ENCODE measurements at regions not wholly inside any gene's neighbourhood (a gene's known extent, or its start where the extent isn't known, plus 50 kb on each side); places are given as distances from the start of the nearest gene placed in this dataset.

DNA sequence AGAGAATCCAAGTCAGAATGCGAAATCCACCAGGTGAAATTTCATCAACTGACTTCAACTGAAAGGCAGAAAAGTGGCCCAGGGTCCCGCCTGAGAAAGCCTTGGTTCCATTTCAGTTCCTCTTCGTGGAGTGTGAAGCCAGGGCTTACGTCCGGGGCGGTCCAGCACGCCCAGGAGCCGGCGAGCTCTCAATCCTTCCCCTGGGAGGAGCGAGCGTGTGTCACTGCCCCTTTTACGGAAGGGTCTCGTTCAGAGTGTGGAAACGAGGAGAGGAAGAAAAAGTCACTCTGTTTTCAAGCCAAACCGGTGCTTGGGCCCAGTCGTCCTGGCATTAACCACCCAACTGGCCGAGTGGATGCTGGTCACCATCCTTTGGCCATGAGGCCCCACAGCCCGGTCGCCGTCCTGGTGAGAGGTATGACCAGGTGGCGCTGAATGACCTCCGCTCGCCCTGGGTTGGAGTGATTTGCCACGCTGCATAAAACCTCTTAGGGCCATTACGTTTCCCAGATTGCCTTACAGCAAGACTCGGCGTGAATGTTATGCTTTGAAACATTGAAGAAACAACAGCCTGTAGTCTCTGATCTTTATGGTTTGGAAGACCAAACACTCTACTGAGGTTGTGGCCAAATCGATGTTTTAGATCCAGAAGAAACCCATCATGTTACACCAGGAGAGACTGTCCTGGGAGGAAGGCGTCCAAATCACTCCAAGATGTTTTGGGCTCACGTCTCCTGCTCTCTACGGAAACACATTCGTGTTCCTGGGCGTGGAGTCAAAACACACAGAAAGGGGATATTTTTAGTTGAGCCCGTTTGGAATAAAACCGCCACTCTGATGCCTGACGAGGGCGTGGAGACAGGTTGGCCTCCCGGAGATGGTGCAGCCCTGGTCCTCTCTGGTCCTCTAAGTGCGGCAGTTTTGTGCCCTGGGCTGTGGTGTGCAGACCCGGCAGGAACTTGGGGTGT lies 93.6 kb upstream of the ACTRT2 start:
- H3K27me3 ChIP-seq (ENCODE audit: insufficient read depth in 3 of 3, low read length in 2 of 3), result peaks cover 0 to 48% (median 15%) of the 10 kb centered on the region in 3 donors
- ATAC-seq, result no peak
- no peak for DNase-seq
- H3K36me3 ChIP-seq (ENCODE audit: insufficient read depth in 1 of 2, low read depth in 1 of 2), result no peaks in the 10 kb centered on the region
- 45 to 53% (median 46%) methylated on average over 40 of the region's 40 CpGs for WGBS, 3 donors
- TF ChIP-seq, protein P1, sequence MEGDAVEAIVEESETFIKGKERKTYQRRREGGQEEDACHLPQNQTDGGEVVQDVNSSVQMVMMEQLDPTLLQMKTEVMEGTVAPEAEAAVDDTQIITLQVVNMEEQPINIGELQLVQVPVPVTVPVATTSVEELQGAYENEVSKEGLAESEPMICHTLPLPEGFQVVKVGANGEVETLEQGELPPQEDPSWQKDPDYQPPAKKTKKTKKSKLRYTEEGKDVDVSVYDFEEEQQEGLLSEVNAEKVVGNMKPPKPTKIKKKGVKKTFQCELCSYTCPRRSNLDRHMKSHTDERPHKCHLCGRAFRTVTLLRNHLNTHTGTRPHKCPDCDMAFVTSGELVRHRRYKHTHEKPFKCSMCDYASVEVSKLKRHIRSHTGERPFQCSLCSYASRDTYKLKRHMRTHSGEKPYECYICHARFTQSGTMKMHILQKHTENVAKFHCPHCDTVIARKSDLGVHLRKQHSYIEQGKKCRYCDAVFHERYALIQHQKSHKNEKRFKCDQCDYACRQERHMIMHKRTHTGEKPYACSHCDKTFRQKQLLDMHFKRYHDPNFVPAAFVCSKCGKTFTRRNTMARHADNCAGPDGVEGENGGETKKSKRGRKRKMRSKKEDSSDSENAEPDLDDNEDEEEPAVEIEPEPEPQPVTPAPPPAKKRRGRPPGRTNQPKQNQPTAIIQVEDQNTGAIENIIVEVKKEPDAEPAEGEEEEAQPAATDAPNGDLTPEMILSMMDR (IDR thresholded peaks at IDR 0.05), result no peak
- no peaks in the 10 kb centered on the region for H3K9me3 ChIP-seq
- no peak overlapping the region for H3K27ac ChIP-seq
- H3K4me3 ChIP-seq, result no peak overlapping the region
- intact Hi-C loops (cut with DNase I), result no loop called here
- no peaks in the 10 kb centered on the region for H3K4me1 ChIP-seq

DNA sequence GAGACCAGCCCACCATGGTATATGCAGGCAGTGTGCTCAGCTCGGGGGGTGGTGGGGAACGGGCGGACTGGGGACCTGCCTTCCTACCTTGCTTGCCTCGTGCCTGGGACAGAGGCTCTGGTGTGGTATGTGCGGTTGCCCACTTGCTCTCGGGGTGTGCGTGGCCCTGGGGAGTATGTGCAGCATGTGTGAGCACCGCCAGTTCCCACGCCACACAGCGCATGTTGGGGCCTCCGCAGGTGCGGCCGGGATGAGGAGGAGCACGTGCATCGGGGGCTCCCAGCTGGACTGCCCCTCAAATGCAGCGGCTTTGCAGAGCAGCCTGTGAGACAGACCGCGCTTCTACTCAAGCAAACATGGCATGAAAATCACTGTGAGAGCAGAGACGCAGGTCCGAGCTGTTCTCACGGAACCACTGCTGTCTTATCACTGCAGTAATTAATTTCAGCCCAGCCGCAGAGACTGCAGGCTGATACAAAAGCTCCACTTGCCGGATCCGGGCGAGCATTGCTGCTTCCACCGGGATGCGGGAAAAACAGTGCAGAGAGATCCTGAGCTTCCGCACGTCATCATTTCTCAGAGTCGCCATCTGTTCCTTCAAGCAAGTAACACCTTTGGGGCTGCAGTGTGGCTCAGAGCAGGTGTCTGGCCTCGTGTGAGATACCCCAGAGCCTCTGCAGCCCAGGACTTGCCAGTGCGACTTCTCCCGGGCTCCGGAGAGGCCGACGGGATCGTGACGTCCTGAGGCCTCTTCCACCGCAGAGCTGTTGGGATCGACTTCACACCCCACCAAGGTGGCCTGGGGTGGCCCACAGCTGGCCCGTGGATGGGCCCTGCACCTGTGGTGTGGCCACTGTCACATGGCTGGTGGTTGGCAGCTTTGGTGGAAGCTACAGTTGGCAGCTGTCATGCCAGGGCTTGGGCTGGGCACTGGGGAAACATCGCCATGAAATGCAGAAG lies 92.6 kb upstream of the ACTRT2 start:
- Histone ChIP-seq H3K27ac (no peak overlapping the region), H3K9me3 (no peaks in the 10 kb centered on the region), H3K4me3 (no peak overlapping the region), H3K4me1 (no peaks in the 10 kb centered on the region), H3K36me3 (ENCODE audit: insufficient read depth in 1 of 2, low read depth in 1 of 2) (no peaks in the 10 kb centered on the region), H3K27me3 (ENCODE audit: insufficient read depth in 3 of 3, low read length in 2 of 3) (peaks cover 0 to 47% (median 15%) of the 10 kb centered on the region in 3 donors)
- 26 to 32% (median 31%) methylated on average over 42 of the region's 42 CpGs for WGBS, 3 donors
- no peak for DNase-seq
- TF ChIP-seq, protein P1 (IDR thresholded peaks at IDR 0.05), result no peak
- no peak for ATAC-seq
- intact Hi-C loops (cut with DNase I), result no loop called here

DNA sequence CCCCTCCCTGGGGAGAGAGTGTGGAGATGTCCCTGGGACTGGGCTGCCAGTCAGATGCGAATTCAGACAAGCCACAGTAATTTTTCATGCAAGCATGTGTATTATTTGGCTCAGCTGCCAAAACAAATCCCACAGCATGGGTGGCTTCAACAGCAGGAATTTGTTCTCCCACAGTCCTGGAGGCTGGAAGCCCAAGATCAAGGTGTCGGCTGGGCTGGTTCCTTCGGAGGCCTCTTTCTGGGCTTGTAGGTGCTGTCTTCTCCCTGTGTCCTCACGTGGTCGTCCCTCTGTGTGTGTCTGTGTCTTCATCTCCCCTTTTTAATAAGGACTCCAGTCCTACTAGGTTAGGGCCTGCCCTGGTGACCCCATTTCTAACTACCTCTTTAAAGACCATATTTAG lies 91.9 kb upstream of the ACTRT2 start:
- no peak overlapping the region for H3K4me3 ChIP-seq
- no peaks in the 10 kb centered on the region for H3K4me1 ChIP-seq
- intact Hi-C loops (cut with DNase I), result no loop called here
- peaks cover 0 to 54% (median 15%) of the 10 kb centered on the region in 3 donors for H3K27me3 ChIP-seq (ENCODE audit: insufficient read depth in 3 of 3, low read length in 2 of 3)
- ATAC-seq (no peak), DNase-seq (no peak)
- no peak overlapping the region for H3K27ac ChIP-seq
- TF ChIP-seq, protein P1 (IDR thresholded peaks at IDR 0.05), result no peak
- H3K9me3 ChIP-seq, result no peaks in the 10 kb centered on the region
- no peaks in the 10 kb centered on the region for H3K36me3 ChIP-seq (ENCODE audit: insufficient read depth in 1 of 2, low read depth in 1 of 2)
- WGBS, 3 donors, result 63 to 68% (median 68%) methylated on average over 5 of the region's 5 CpGs

DNA sequence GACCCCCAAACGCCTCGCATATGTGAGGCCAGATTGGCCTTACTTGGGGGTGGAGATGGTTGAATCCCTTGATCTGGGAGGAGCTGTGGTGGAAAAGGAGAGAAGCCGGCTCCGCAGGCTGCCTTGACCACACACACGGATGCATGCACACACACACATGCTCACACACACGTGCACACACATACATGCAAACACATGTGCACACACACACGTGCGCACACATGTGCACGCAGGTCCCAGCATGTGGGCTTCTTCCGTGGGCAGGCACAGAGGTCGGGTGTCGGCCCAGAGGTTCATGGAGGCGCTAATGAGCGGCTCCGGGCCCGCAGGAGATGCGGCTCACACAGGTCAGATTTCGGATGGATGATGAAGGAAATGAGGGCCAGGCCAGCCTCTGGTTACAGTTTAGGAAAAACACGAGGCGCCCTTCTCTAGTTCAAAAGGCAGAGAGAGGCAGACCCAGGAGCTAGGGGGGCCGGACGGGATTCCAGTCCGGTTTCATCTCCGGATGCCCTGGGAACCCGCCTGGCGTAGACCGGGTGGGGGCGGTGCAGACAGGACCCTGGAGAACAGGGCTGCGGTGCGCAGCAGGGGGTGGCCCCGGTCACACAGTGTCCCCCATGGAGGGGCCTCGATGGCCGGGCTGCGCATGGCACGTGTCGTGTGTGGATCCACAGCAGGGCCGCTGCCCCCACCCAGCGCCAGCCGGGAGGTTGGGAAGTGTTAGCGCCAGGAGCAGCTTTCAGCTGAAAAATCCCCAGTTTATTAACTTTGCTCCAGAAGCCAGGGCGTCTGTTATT lies 91.1 kb upstream of the ACTRT2 start:
- DNase-seq (no peak), ATAC-seq (no peak)
- WGBS, 3 donors, result 71 to 75% (median 72%) methylated on average over 41 of the region's 41 CpGs
- intact Hi-C loops (cut with DNase I), result no loop called here
- TF ChIP-seq, protein P1 (IDR thresholded peaks at IDR 0.05), result no peak
- peaks cover 0 to 54% (median 15%) of the 10 kb centered on the region in 3 donors for H3K27me3 ChIP-seq (ENCODE audit: insufficient read depth in 3 of 3, low read length in 2 of 3)
- no peaks in the 10 kb centered on the region for H3K4me1 ChIP-seq
- H3K27ac ChIP-seq, result no peak overlapping the region
- H3K36me3 ChIP-seq (ENCODE audit: insufficient read depth in 1 of 2, low read depth in 1 of 2), result no peaks in the 10 kb centered on the region
- H3K4me3 ChIP-seq, result no peak overlapping the region
- H3K9me3 ChIP-seq, result no peaks in the 10 kb centered on the region
